NCI-H526 treated with DMSO at 0.1 percent for 48 hours (cell line): ENCODE measurements at regions not wholly inside any gene's neighbourhood (a gene's known extent, or its start where the extent isn't known, plus 50 kb on each side); places are given as distances from the start of the nearest gene placed in this dataset.

Source experiments
- DNase-seq: peaks from one replicate; lab custom pipeline; 2025; lab: John Stamatoyannopoulos, UW

DNA sequence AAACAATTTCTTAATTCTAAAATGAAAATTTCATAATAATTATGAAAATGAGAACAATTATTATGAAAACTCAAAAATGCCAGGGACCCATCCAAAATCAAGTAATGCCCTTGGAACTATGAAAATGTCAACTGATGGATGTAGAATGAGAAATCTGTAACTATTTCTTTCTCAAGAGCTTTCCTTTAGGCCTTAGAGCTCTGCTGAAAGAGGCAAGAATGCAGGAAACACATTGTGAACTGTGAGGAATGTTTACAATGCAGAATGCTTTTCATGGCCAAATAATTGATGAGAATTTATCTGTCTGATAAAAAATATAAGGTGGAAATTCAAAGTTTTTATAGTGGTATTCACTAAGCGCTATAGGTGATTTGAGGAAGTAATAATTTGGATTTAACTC, 207.1 kb upstream of the PCDH18 start:
- DNase-seq, result no peak

GRCh38 chr4:137738375-137738990, 206.2 kb upstream of the PCDH18 start:
- no peak for DNase-seq

DNA sequence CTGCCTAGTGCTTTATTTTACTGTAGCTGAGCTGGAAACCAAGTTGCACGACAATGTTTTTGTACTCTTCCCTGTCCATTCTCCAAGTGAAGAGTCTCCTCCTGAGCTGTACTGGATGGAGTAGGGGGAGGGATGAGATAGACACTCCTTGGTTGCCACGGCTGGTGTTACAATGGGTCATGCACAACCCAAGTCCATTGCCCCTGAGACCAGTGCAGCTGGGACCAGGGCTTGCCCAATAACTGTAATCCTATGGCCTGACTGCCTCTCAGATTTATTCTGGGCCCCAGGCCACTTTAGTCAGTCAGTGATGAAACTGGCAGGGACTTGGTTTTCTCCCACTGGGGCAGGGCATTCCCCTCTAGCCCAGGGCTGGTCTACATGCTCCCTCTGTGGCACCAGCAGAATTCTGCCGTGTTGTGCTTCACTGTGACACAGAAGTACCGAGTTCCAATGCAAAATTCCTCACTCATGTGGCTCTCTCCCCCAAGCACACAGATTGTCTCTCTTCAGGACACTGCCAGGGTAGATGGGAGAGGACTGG, 203.3 kb upstream of the PCDH18 start:
- no peak for DNase-seq

- peak; percentile 7 for DNase-seq
Measured at GRCh38 chr4:137733174-137734141, 201.2 kb upstream of the PCDH18 start.

GRCh38 chr4:137722910-137723309, 190.6 kb upstream of the PCDH18 start:
- DNase-seq, result no peak

GRCh38 chr4:137711502-137711901, 179.2 kb upstream of the PCDH18 start:
- DNase-seq, result no peak

GRCh38 chr4:137707626-137708025, 175.3 kb upstream of the PCDH18 start:
- DNase-seq, result no peak

- no peak for DNase-seq
Measured at GRCh38 chr4:137707102-137707620, 174.9 kb upstream of the PCDH18 start.

DNA sequence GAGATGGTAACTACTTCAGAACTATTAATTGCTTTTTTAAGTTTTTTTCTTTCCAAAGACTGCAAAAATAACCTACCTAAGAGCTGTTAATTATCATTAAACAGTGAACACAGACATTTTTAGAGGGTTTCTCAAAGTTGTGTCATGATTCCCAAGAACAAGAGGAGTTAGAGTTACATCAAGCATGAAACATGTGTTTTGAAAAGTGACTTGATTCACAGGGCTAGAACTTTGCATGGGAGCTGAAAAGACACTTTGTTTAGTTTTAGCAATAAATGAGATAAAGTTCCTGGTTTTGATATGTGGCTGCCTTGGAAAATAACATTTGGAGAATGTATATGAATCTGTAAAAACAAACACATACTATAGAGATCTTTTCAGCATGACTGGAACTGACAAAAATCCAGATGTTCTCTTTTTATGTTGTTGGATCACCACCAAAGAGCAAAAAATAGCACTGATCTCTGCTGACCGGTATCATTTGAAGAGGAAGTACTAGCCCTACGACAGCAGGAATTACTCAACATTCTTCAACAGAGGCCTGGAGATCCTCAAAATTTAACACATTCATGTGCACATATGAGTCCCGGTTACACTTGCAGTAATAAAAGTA, 173.0 kb upstream of the PCDH18 start:
- DNase-seq, result no peak

DNA sequence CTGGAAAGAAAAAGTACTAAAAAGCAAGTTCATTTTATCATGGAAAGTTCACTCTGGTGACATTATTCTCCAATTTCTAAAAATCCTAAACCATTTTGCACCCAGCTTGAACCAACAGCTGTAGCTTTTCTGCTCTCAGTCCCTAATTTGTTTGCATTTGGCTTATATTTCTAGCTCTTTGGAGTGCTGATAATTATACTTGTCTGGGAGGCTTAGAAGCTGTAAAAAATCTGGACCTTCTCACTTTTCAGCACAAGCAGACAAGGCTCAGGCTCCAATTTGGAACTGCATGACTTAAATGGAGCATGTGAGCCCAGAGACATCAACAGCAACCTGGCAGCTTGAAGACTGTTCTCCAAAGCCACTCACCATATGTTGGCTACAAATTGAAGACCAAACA, 170.9 kb upstream of the PCDH18 start:
- DNase-seq, result no peak

DNA sequence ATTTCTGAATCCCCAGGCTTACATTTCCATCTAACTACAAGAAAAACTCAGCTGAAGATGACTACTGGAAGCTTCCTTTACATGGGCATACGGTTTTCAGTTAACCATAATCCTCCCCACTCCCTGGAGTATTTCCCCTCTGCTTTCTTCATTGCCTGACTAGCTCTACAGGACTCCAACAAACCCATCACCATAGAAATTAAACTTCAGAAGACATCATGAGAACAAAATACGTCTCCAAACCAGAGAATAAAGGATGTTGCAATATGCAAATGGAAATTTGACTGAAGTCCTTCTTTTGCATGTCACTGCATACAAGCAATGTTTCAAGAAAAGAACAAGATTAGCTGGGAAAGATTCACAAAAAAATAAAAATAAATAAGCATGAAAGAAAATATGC, 170.2 kb upstream of the PCDH18 start:
- no peak for DNase-seq

DNA sequence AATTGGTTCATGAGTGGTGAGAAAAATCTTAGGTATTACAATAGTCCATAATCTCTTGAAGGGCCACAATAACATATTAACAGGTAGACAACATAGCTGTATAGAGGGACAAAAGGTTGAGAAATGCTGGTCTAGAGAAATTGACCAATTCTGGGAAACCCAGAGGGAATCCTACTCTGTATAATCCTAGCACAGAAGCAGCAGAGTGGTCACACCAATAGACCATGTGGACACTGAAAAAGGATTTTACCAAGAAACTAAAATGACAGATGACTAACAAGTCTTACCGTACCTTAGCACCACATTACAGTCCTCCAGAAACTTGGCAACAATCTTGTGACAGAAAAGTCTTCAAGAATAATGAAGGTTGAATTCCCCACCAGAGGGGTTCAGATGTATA, 169.1 kb upstream of the PCDH18 start:
- no peak for DNase-seq

- DNase-seq, result no peak
Measured at GRCh38 chr4:137700751-137701150, 168.5 kb upstream of the PCDH18 start.

DNA sequence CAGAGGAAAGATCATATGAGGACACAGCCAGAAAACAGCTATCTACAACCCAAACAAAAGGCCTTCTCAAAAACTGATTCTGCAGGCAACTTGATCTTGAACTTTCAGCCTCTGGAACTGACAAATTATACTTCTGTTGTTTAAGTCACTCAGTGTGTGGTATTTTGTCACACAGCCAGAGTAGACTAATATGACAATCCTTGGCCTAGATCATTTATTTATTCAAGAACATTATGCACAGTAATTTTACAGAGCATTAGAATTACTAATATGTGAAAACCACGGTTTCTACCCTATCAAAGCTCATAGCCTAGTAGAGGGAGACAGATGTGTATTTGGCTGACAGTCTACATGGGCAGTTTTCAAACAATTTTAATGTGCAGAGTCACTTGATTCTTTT, 167.8 kb upstream of the PCDH18 start:
- DNase-seq, result no peak

DNA sequence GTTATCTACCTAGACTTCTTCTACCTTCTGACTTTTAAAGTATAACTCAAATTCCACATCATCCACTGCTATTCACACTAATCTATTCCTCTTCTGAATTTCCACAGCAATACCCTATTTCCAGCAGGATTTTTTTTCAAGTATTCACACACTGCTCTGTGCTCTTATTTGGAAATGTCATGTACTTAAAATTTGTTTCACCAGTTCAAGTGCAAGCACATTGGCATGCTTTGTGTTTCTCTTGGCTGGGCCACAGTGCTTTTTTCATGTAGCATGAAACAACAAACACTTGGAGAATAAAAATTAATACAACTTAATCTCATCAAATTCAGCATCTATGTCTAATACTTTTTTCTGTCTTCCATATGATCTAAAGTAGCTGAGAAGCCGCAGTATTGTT, 161.8 kb upstream of the PCDH18 start:
- DNase-seq, result no peak

DNA sequence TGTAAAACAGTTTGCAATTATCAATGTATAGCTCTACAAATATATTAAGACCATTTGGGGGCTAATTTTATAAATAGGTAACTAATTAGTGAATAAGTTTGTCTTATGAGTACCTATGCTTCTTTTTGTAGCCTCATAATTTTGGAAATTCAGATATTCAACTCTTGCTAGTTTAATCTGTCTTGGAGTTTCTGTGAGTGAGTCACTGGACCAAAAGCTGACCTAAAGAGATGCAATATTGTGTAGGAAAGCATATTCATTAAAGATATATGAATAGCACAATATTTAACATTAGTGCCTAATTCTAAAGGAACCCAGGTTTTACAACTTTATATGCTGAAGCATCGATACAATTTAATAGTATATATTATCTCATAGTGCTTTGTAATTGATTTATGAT, 161.3 kb upstream of the PCDH18 start:
- DNase-seq, result no peak

DNA sequence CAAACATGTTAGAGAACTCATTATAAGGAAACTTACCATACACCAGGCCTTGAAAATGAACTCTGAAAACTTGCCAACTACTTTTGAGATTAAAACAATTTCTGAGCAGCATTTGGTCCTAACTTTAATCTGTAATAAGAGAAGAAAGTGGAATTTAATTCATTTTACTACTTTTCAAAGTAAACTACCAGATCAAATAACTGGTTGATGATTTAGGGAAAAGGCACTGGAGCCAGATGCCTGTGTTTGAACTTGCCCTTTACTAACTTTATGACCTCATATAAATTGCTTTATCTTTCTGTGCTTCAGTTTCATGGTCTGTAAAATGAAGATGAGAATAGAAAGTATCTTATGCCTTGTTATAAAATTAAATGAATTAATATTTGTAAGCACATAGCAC, 159.9 kb upstream of the PCDH18 start:
- no peak for DNase-seq

DNA sequence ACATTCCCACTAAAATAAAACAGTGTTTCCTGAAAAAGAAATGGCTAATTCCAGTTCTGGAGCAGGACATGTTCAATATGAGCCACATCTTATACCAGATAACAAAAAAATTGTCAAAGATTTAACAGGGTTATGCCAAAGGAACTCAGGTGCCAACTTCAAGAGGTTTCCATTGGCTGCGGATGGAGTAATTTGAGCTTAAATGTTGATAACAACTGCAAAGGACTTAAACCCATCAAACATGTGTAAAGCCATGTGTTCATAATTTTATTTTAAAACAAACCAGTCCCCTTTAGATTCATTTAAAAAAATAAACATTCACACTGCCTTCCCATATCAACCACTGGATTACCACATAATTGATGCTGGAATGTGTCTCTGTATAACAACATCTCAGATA, 156.4 kb upstream of the PCDH18 start:
- no peak for DNase-seq

DNA sequence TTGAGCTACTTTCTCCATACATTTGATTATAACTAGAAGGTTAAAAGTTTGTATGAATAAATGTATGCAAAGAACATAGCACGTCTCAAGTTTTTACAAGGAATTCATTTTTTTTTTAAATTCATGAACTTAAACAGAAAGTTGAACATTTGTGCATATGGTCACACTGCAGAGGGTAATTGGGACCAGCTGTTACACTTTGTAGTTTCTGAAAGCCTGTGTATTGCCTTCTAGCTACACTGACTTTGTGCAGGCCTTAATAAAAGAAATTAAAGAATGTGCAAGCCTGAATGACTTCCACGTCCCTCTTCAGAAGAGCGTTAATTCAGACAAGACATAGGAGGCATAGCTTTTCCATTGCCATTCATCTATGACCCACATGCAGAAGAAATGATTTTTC, 153.1 kb upstream of the PCDH18 start:
- no peak for DNase-seq

DNA sequence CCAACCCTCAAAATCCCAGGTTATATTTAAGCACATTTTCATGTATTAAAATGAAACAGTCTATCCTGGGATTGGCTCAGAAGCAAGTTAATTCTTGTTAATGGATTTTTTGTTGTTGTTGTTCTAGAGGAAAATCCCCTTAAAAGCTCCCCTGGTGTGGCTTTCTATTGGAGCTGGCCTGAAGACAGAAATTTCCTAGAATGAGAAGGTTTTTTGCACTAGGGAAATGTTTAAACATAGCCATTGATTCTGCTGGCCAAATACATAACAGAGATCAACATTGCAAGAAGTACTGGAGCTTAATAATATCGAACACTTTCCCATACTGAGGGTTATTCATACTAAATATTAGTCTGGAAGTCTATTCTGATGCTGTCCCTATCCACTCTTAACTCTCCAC, 148.8 kb upstream of the PCDH18 start:
- no peak for DNase-seq

- DNase-seq, result no peak
Measured at GRCh38 chr4:137678796-137679195, 146.5 kb upstream of the PCDH18 start.

- no peak for DNase-seq
Measured at GRCh38 chr4:137677863-137678262, 145.6 kb upstream of the PCDH18 start.
